Suprapubic skin (tissue), 4 donors: ENCODE measurements at regions not wholly inside any gene's neighbourhood (a gene's known extent, or its start where the extent isn't known, plus 50 kb on each side); places are given as distances from the start of the nearest gene placed in this dataset.

Experiments
- CTCF ChIP-seq, 2 donors: fragments of 200-600 bp in 1 of 2; fragments of 450-650 bp in 1 of 2; sonication (generic) in 1 of 2; IDR thresholded peaks; one replicate each; pipeline ENCODE4 v1.5.1; 2016 to 2019; ENCODE audit warnings: antibody characterized with exemption in 2 of 2, mild to moderate bottlenecking in 1 of 2, moderate library complexity in 1 of 2
- EP300 ChIP-seq: sonication (generic); formaldehyde crosslinking; IDR thresholded peaks from one replicate; pipeline ENCODE4 v1.6.1; 2017; ENCODE audit warnings: antibody characterized with exemption
- POLR2A ChIP-seq, 2 donors: fragments of 450-650 bp; IDR thresholded peaks; one replicate each; pipeline ENCODE4 v1.6.1; 2017; ENCODE audit warnings: antibody characterized with exemption in 2 of 2, mild to moderate bottlenecking in 2 of 2, moderate library complexity in 2 of 2
- POLR2AphosphoS5 ChIP-seq, 3 donors: sonication (generic); formaldehyde crosslinking; IDR thresholded peaks; one replicate each; pipeline ENCODE4 v1.6.1; 2017; ENCODE audit warnings: antibody characterized with exemption in 3 of 3

GRCh38 chr7:25812086-25812850 is 339.7 kb upstream of the NFE2L3 start:
- no peak for TF ChIP-seq CTCF (IDR thresholded peaks at IDR 0.05)
- TF ChIP-seq POLR2A (IDR thresholded peaks at IDR 0.05): no peak
- no peak for TF ChIP-seq POLR2AphosphoS5 (IDR thresholded peaks at IDR 0.05)
- no peak for TF ChIP-seq EP300
